NCI-H460 (cell line): ENCODE measurements at regions not wholly inside any gene's neighbourhood (a gene's known extent, or its start where the extent isn't known, plus 50 kb on each side); places are given as distances from the start of the nearest gene placed in this dataset.
"Not testable (repeated sequence)": the region's sequence is repeated elsewhere in the genome, so short reads cannot be mapped to it uniquely, and the experiment has no call there.

Experiments
- DNase-seq: peaks from one replicate; pipeline ENCODE4 v3.0.0-alpha.2; 2016; ENCODE audit warnings: low read depth; ENCODE audit errors: extremely low read depth

GRCh38 chr3:118495206-118495605 lies 539.4 kb downstream of the IGSF11 start:
- DNase-seq = no peak

- DNase-seq = no peak
Observed at GRCh38 chr3:118497274-118497673, 537.4 kb downstream of the IGSF11 start.

- peak; percentile 21 for DNase-seq
Observed at GRCh38 chr3:118501152-118501551, 533.5 kb downstream of the IGSF11 start.

- DNase-seq = no peak
Observed at GRCh38 chr3:118504906-118505305, 529.7 kb downstream of the IGSF11 start.

- DNase-seq = no peak
Observed at GRCh38 chr3:118505784-118506183, 528.9 kb downstream of the IGSF11 start.

- no peak for DNase-seq
Observed at GRCh38 chr3:118511402-118511801, 523.2 kb downstream of the IGSF11 start.

- DNase-seq = no peak
Observed at GRCh38 chr3:118512301-118512700, 522.3 kb downstream of the IGSF11 start.

- DNase-seq = no peak
Observed at GRCh38 chr3:118525077-118525476, 509.6 kb downstream of the IGSF11 start.

- peak; percentile 5 for DNase-seq
Observed at GRCh38 chr3:118526758-118527513, 507.7 kb downstream of the IGSF11 start.

GRCh38 chr3:118527514-118528044 lies 507.1 kb downstream of the IGSF11 start:
- no peak for DNase-seq

- no peak for DNase-seq
Observed at GRCh38 chr3:118529554-118529953, 505.1 kb downstream of the IGSF11 start.

GRCh38 chr3:118530350-118530922 lies 504.2 kb downstream of the IGSF11 start:
- no peak for DNase-seq

- DNase-seq = not testable (repeated sequence)
Observed at GRCh38 chr3:118530927-118531356, 503.7 kb downstream of the IGSF11 start.

GRCh38 chr3:118531816-118532215 lies 502.8 kb downstream of the IGSF11 start:
- DNase-seq = no peak

- DNase-seq = no peak
Observed at GRCh38 chr3:118533676-118534075, 501.0 kb downstream of the IGSF11 start.

- DNase-seq = no peak
Observed at GRCh38 chr3:118534519-118534918, 500.1 kb downstream of the IGSF11 start.

- DNase-seq = no peak
Observed at GRCh38 chr3:118536764-118537163, 497.9 kb downstream of the IGSF11 start.

- no peak for DNase-seq
Observed at GRCh38 chr3:118537454-118537853, 497.2 kb downstream of the IGSF11 start.

- no peak for DNase-seq
Observed at GRCh38 chr3:118538187-118538586, 496.5 kb downstream of the IGSF11 start.

GRCh38 chr3:118539820-118540447 lies 494.7 kb downstream of the IGSF11 start:
- not testable (repeated sequence) for DNase-seq

GRCh38 chr3:118540448-118540821 lies 494.2 kb downstream of the IGSF11 start:
- DNase-seq = not testable (repeated sequence)

GRCh38 chr3:118540826-118541225 lies 493.8 kb downstream of the IGSF11 start:
- DNase-seq = no peak
